ENCODE measurements at regions not wholly inside any gene's neighbourhood (a gene's known extent, or its start where the extent isn't known, plus 50 kb on each side); places are given as distances from the start of the nearest gene placed in this dataset.

DNA sequence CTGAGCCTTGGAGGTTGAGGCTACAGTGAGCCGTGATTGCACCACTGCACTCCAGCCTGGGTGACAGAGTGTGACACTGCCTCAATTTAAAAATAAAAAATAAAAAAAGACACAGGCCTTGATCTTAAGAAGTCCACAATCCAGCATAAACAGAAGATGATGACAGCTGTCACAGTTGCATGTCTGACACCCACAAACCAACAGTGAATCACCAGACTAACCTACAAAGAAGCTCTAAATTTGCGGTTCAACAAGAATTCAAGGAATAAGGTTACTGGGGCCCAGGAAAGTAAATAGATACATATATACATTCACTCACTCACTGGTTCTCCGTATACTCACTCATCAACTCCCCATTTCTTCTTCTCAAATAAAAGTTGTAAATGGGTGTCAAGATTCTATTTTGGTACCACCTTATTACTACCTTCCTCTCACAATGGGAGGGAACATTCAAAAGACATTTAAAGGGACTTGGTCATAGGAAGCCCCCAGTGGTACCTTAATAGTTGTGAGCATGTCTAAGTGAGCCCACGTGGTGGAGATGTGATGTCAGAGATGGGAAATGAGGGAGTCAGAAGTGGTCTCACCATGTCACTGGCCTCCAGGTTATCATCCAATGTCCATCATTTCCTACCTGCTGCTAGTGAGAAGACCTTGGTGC lies 66.9 kb upstream of the PRDX6 start:
- TF ChIP-seq, protein P1, sequence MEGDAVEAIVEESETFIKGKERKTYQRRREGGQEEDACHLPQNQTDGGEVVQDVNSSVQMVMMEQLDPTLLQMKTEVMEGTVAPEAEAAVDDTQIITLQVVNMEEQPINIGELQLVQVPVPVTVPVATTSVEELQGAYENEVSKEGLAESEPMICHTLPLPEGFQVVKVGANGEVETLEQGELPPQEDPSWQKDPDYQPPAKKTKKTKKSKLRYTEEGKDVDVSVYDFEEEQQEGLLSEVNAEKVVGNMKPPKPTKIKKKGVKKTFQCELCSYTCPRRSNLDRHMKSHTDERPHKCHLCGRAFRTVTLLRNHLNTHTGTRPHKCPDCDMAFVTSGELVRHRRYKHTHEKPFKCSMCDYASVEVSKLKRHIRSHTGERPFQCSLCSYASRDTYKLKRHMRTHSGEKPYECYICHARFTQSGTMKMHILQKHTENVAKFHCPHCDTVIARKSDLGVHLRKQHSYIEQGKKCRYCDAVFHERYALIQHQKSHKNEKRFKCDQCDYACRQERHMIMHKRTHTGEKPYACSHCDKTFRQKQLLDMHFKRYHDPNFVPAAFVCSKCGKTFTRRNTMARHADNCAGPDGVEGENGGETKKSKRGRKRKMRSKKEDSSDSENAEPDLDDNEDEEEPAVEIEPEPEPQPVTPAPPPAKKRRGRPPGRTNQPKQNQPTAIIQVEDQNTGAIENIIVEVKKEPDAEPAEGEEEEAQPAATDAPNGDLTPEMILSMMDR (conservative IDR thresholded peaks at IDR 0.05 in 1 of 2, IDR thresholded peaks at IDR 0.05 in 1 of 2; ENCODE audit: extremely low read depth in 1 of 2, insufficient read depth in 1 of 2, low read depth in 1 of 2, low read length in 2 of 2): no peak
- no peak for TF ChIP-seq EZH2 (IDR thresholded peaks at IDR 0.05; ENCODE audit: borderline replicate concordance, low read length)

Measured in mammary epithelial cell (primary cell).